NCI-H1105 treated with DMSO at 0.1 percent for 48 hours (cell line): ENCODE measurements at regions not wholly inside any gene's neighbourhood (a gene's known extent, or its start where the extent isn't known, plus 50 kb on each side); places are given as distances from the start of the nearest gene placed in this dataset.
"Not testable (repeated sequence)": the region's sequence is repeated elsewhere in the genome, so short reads cannot be mapped to it uniquely, and the experiment has no call there.

Experiments used
- DNase-seq: peaks from one replicate; lab custom pipeline; 2025; lab: John Stamatoyannopoulos, UW

- no peak for DNase-seq
These were observed 231.0 kb upstream of the GYPA start for GRCh38 chr4:144371485-144371884.

DNA sequence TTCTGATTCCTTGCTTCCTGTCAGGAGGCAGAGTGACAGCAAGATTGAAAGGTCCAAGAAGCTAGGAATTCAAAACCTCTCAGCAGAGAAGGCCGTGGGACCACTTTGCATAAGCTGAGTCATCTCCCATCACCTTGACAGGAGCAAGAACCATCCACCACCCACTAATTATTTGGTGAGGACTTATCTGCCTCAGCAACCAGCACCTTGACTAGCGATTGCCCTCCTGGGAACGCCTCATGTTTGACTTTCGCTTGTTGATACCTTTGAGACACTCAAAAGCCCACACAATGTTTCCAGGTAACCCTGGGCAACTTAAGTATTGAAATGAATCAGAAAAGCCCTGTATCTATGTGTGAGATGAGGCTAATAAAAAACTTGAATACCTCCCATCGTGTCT lies 233.5 kb upstream of the GYPA start:
- no peak for DNase-seq

GRCh38 chr4:144376866-144377265 lies 236.3 kb upstream of the GYPA start:
- DNase-seq, result no peak

DNA sequence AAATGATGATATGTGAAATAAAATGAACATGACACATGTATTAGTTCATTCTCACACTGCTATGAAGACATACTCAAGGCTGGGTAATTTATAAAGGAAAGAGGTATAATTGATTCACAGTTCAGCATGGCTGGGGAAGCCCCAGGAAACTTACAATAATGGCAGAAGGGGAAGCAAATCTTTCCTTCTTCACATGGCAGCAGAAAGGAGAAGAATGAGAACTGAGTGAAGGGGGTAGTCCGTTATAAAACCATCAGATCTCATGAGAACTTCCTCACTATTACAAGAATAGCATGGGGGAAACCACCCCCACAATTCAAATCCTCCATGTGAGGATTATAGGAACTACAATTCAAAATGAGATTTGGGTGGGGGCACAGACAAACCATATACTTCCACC lies 243.9 kb upstream of the GYPA start:
- no peak for DNase-seq

DNA sequence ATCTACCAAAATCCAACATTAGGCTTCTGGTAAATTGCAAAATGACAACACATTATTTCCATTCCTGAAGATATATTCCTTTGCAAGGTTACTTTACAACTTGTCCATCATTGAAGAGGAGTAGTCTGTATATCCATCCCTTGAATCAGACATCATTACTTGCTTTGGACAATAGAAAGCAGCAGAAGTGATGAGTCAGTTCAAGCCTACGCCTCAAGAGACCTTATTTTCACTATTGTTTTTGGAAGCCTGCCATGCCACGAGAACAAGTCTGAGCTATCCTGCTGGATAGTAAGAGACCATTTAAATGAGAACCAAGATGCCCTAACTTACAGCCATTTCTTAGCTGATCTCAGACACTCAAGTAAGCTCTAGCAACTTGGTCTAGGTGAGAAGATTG lies 246.0 kb upstream of the HHIP start:
- DNase-seq, result peak; percentile 6

DNA sequence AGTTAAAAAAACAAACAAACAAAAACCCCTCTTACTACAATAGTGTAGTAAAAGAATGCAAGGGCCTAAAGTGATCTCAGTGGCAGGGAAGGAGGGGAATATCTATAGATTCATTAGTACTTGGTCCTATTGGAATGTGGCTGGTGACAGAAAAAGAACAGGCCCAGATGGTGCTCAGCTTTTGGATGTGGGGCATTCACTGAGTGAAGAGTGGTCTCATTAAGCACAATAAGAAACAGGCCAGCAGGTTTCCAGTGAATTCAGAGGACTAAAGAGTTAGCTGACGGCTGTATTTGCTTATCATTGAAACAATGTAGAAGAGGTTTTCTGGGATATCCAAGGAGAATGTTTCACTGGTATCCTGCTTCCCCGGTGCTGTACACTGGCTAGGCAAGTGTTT lies 243.8 kb upstream of the HHIP start:
- no peak for DNase-seq

GRCh38 chr4:144402999-144403398 lies 243.0 kb upstream of the HHIP start:
- DNase-seq, result no peak

- no peak for DNase-seq
These were observed 242.1 kb upstream of the HHIP start for GRCh38 chr4:144403893-144404292.

- DNase-seq, result no peak
These were observed 236.4 kb upstream of the HHIP start for GRCh38 chr4:144409525-144409924.

- DNase-seq, result no peak
These were observed 235.6 kb upstream of the HHIP start for GRCh38 chr4:144410230-144410783.

DNA sequence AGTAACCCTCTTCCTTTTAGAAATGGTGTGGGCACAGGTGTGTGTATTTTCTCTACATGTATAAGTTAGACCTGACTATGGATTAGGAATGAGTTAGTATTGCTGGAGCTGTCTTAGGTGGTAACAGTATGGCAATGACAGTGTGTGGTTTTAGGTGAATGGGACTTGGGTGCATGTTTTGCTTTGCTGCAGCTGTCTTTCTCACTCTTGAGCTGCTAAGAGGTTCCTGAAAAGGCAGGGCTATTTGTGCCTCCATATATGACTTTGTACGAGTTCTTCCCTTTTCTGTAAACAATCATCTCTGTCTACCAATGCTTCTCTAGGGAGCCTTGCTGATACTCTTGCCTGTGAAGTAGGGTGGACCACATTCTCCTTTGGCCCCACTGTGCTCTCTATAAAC lies 234.8 kb upstream of the HHIP start:
- no peak for DNase-seq

DNA sequence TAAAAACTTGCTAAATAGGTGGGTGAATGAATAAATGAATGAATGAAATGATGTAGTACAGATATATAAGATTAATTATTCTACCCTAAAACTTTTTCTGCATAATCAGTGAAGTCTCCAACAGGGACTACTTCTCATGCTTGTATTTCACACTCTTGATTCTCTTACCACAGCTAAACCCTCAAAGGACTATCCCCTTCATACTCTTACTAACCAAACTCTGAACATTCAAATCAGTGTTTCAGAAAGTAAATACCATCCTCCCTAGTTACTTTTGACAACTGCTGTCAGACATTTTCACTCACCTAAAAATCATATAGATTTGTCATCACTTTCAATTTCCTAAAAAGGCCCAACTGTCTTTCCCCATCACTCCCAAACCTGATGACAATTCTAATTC lies 234.3 kb upstream of the HHIP start:
- no peak for DNase-seq

DNA sequence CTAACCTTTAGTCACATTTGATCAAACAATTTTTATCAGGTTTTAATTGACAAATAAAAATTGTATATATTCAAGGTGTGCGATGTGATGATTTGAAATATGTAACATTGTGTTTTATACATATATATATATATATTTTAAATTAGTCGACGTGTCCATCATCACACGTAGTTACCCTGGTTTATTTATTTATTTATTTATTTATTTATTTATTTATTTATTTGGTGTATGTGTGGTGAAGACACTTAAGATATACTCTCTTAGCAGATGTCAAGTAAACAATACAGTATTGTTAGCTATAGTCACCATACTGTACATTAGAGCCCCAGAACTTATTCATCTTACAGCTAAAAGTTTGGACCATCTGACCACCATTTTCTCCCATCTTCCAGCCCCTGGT lies 224.9 kb upstream of the HHIP start:
- no peak for DNase-seq

- DNase-seq, result no peak
These were observed 224.0 kb upstream of the HHIP start for GRCh38 chr4:144421839-144422565.

GRCh38 chr4:144423930-144424329 lies 222.0 kb upstream of the HHIP start:
- no peak for DNase-seq

GRCh38 chr4:144426023-144426422 lies 219.9 kb upstream of the HHIP start:
- not testable (repeated sequence) for DNase-seq

GRCh38 chr4:144442713-144443112 lies 203.2 kb upstream of the HHIP start:
- DNase-seq, result no peak

GRCh38 chr4:144449611-144450010 lies 196.3 kb upstream of the HHIP start:
- DNase-seq, result no peak

GRCh38 chr4:144450526-144450925 lies 195.4 kb upstream of the HHIP start:
- DNase-seq, result no peak

GRCh38 chr4:144451766-144452450 lies 194.0 kb upstream of the HHIP start:
- DNase-seq, result no peak

- DNase-seq, result no peak
These were observed 189.8 kb upstream of the HHIP start for GRCh38 chr4:144456196-144456595.

GRCh38 chr4:144461906-144462305 lies 184.1 kb upstream of the HHIP start:
- DNase-seq, result no peak

- no peak for DNase-seq
These were observed 182.7 kb upstream of the HHIP start for GRCh38 chr4:144463236-144463635.

DNA sequence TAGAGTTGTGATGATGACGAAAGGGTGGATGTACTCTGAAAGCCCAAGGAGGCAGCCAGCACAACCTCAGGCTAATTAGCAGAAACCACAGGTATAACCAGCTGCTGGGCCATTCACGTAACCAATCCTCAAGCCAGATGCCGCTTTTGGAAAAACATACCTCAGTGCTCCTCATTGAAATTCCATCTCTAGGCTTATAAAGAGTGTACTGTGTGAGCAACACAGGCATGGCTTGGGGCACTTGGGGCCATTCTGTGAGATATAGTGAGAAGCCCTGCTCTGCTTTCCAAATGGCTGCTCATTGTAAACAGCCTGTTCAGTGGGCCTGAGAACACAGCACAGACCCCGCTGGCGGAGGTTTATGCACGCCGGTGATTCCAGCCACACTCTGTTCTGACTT lies 182.1 kb upstream of the HHIP start:
- no peak for DNase-seq
